ENCODE measurements at regions not wholly inside any gene's neighbourhood (a gene's known extent, or its start where the extent isn't known, plus 50 kb on each side); places are given as distances from the start of the nearest gene placed in this dataset.

GRCh38 chr9:99622679-99623078 is 199.0 kb upstream of the NR4A3 start:
- DNase-seq (ENCODE audit: low read depth), result no peak
- no peak for TF ChIP-seq CTCF (IDR thresholded peaks at IDR 0.05; ENCODE audit: control insufficient read depth, extremely low read depth, insufficient read depth)
- no peak overlapping the region for H3K4me3 ChIP-seq (ENCODE audit: low read depth, low read length)

GRCh38 chr9:99623780-99624364 is 197.8 kb upstream of the NR4A3 start:
- TF ChIP-seq CTCF (IDR thresholded peaks at IDR 0.05; ENCODE audit: control insufficient read depth, extremely low read depth, insufficient read depth), result no peak

GRCh38 chr9:99624499-99625233 is 197.0 kb upstream of the NR4A3 start:
- DNase-seq (ENCODE audit: low read depth), result no peak
- H3K4me3 ChIP-seq (ENCODE audit: low read depth, low read length), result no peak overlapping the region
- no peak for TF ChIP-seq CTCF (IDR thresholded peaks at IDR 0.05; ENCODE audit: control insufficient read depth, extremely low read depth, insufficient read depth)

More at GRCh38 chr9:99623780-99624364, 197.8 kb upstream of the NR4A3 start:
- DNase-seq (ENCODE audit: low read depth), result no peak
- H3K4me3 ChIP-seq (ENCODE audit: low read depth, low read length), result no peak overlapping the region

- no peak for DNase-seq (ENCODE audit: low read depth)
- no peak overlapping the region for H3K4me3 ChIP-seq (ENCODE audit: low read depth, low read length)
- TF ChIP-seq CTCF (IDR thresholded peaks at IDR 0.05; ENCODE audit: control insufficient read depth, extremely low read depth, insufficient read depth), result no peak
Measured at GRCh38 chr9:99626426-99626825, 195.3 kb upstream of the NR4A3 start.

- H3K4me3 ChIP-seq (ENCODE audit: low read depth, low read length), result no peak overlapping the region
- DNase-seq (ENCODE audit: low read depth), result no peak
- no peak for TF ChIP-seq CTCF (IDR thresholded peaks at IDR 0.05; ENCODE audit: control insufficient read depth, extremely low read depth, insufficient read depth)
Measured at GRCh38 chr9:99628285-99628684, 193.4 kb upstream of the NR4A3 start.

GRCh38 chr9:99628849-99629620 is 192.7 kb upstream of the NR4A3 start:
- H3K4me3 ChIP-seq (ENCODE audit: low read depth, low read length), result no peak overlapping the region
- DNase-seq (ENCODE audit: low read depth), result no peak

More at GRCh38 chr9:99628849-99629620, 192.7 kb upstream of the NR4A3 start:
- no peak for TF ChIP-seq CTCF (IDR thresholded peaks at IDR 0.05; ENCODE audit: control insufficient read depth, extremely low read depth, insufficient read depth)
